Neural cell (in vitro differentiated cells): ENCODE measurements at regions not wholly inside any gene's neighbourhood (a gene's known extent, or its start where the extent isn't known, plus 50 kb on each side); places are given as distances from the start of the nearest gene placed in this dataset.

Source experiments
- CTCF ChIP-seq: fragments of 450-650 bp; IDR thresholded peaks from 2 replicates; pipeline ENCODE4 v1.5.1; 2014; ENCODE audit warnings: antibody characterized with exemption, mild to moderate bottlenecking, moderate library complexity; ENCODE audit not compliant: poor library complexity, severe bottlenecking
- POLR2AphosphoS5 ChIP-seq: IDR thresholded peaks from 2 replicates; pipeline ENCODE4 v1.6.1; 2012

GRCh38 chr4:136931781-136932180 lies 600.5 kb downstream of the PCDH18 start:
- no peak for TF ChIP-seq CTCF
- TF ChIP-seq POLR2AphosphoS5: no peak
